GM21786 (cell line): ENCODE measurements at regions not wholly inside any gene's neighbourhood (a gene's known extent, or its start where the extent isn't known, plus 50 kb on each side); places are given as distances from the start of the nearest gene placed in this dataset.
"Not testable (repeated sequence)": the region's sequence is repeated elsewhere in the genome, so short reads cannot be mapped to it uniquely, and the experiment has no call there.

Source experiments
- ATAC-seq: cut with Tn5 transposase; IDR thresholded peaks from one replicate; pipeline ENCODE4 v1.9.1; 2021; ENCODE audit not compliant: unreplicated experiment

DNA sequence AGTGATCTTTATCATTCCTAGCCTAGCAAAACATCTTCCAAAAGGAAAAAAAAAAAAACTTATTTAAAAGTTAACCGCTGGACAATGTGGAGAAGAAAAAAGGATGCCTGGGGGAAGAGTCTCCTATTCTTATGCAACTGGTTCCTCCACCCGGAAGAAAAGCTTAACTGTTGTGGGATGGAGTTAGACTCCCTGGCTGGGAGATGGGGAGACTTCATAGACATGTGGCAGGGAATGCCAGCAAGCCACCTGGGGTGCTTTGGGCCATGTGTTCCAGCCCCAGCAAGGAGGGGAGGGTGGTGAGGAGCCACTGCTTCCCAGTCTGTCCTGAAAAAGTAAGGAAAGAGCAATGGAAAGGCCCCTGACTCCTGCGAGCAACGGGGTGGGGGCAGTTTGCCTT lies 119.4 kb upstream of the SPIN4 start:
- no peak for ATAC-seq

DNA sequence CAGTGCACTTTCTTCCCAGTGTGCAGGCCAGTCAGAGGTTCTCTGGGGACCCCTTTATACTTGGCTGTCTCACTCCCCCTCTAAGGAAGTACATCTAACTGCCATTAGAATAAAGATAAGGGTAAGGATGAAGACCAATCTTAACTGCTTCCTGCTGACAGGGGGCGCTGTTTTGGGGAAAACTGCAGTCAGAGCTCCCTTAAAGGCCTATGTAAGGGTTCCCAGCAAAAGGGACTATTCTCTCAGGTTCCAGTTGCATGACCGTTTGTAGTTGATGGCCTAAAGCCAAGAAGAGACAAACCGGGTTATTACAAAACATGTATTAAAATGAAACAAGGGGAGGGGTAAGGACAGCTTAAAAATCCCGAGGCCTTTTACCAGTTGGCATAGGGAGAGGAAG lies 115.6 kb upstream of the SPIN4 start:
- ATAC-seq: no peak

DNA sequence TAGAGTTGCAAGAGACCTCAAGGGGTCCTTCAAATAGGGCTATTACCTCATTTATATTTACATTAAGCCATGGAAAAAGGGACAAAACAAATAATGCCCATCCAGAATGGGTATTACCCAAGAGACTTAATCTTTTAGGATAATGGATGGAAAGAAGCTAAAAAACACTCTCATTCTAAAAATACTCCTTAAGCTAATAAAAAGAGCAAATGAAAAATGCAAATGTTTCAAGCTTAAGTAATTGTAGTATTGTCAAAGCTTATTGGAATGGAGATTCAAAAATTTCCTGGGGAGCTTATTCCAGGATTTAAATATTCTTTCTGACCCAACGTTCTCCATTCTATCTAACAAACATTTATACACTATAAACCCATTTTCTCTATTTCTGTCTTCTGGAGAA lies 107.8 kb upstream of the SPIN4 start:
- no peak for ATAC-seq

DNA sequence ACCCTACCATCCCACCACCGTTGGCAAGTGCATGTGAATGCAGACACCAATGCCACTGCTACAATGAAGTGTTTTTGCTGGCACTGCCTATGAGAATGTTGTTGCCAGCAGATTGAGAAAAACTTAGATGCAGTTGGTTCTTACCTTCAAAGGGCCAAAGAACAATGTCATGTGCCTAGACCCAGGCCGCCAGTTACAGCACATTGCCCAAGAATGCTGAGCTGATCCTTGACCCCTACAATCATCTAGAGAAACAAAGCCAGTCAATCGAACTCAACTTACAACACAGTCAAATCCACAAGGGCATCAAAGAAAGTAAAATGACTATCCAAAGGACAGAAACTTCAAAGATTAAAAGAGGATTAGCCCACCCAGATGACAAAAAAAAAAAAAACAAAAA lies 102.4 kb upstream of the SPIN4 start:
- ATAC-seq: no peak

DNA sequence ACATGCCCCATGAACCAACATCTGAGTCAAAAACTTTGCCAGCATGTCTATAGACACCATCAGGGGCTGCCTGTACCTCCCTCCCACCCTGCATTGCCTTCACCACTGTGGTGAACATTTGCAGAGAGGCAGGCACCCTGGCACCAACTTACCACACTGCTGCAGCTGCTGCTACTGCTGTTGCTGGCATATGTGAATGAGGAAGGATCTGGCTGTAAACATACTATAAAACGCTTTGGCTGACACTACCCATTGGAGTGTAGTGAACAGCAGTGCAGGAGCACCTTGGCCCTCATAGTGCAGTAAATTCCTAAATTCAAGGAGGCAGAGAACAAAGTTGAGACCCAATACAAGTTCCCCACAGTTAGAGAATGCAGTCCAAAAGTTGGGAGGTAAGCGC lies 90.6 kb upstream of the SPIN4 start:
- ATAC-seq: no peak

DNA sequence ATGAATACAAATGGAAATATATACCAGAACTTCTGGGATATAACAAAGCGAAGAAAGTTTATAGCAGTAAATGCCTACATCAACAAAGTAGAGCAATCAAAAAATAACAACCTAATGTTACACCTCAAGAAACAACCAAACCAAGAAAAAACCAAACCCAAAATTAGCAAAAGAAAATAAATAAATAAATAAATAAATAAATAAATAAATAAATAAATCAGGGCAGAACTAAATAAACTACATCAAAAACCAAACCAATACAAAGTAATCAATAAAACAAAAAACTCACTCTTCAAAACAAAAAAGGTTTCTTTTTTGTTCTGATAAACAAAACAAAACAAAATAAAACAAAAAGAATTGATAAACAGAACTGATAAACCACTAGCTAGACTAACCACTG lies 88.4 kb upstream of the SPIN4 start:
- ATAC-seq: no peak

DNA sequence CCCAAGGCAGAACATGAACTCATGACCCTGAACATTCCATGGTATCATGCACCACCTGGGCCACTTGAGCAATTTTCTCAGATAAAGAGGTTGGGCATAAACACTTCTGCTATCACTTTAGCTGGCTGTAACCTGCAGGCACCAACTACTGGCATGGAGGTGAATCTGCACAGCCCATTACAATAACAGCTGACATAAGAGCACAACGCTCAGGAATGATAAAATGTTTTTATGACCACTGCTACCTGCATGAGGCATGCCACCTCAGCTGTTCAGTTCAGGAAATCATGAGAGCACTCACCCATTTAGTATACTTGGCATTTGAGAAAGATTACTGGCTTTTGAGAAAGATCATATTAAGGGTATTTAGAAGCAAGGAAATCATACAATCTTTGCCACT lies 85.7 kb upstream of the SPIN4 start:
- no peak for ATAC-seq

DNA sequence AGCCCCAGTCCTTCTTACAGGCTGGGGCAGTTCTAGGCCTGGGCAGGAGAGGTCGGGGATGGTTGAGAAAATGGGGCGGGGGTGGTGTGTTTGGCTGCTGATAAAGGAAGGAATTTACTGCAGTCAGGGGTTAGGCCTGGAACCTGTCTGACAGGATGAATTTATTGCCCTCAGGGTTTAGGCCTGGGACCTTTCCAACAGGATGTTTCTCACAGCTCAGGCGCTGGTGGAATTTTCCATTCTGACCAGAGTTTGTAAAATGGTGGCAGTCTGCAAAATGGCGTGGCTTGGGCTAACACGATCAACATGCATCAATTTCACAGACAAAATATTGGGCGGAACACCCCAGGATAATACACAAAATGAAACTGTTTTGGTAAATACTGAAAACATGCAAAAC lies 83.5 kb upstream of the SPIN4 start:
- ATAC-seq: no peak

DNA sequence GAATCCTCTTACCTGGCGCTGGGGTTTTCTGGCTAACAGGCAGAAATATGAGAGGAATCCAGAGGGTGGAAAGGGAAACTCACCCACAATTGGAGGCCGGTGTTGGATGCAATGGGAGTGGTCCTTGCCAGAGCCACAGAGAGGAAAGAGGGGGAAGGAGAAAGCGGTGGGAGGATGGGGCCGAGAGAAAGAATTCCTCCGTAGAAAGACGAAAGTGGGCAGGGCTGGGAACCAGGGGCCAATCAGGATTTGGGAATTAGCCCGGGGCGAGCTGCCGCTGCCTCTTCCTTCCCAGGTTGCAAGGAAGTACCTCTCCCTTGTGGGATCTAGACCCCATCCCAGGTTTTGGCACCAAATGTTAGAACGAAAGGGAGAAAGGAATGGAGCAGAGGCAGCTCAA lies 83.1 kb upstream of the SPIN4 start:
- no peak for ATAC-seq

DNA sequence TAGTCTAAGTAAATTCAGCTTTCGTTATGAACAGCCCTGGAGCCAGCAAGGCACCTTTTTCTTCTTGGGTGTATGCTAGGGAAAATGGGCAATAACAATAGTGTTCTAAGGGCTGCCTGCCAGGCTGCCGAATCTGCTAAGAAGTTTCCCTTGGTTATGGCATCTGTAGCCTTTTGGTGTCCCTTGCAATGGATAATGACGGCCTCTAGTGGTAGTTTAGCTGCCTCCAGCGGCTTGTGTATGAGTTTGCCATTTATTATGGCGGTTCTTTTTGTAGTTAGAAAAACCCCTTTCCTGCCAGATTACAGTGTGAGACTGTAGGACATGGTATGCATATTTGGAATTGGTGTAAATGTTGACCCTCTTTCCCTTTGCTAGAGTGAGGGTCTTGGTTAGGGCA lies 78.9 kb upstream of the SPIN4 start:
- ATAC-seq: no peak

DNA sequence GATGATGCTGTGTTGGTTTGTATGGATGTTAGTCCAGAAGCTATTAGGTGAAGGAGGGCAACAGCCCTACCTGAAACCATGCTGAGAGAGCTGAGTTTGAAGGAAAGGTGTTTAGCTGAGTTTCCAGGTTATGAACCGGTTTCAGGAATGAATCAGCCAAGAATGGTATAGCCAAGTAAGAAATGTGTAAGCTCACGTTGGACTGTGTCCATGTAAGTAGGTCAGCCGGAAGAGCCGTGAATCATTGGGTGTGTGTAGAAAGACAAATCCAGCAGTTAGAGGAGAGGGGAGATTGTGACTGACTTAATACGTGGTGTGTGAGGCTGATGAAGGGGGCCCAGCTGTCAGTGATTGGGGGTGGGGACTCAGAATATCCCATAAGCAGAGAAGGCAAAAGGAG lies 77.2 kb upstream of the SPIN4 start:
- no peak for ATAC-seq

DNA sequence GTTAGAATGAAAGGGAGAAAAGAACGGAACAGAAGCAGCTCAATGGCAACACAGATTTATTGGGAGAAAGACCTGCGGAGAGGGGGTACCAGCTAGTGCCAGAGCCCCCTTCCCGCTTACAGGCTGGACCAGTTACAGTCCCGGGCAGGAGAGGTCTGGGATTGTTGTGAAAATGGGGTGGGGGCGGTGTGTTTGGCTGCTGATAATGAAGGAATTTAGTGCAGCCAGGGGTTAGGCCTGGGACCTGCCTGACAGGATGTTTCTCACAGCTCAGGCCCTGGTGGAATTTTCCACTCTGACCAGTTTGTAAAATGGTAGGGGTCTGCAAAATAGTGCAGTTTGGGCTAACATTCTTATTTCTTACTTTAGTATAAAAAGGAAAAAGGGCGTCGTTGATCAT lies 75.4 kb upstream of the SPIN4 start:
- no peak for ATAC-seq

DNA sequence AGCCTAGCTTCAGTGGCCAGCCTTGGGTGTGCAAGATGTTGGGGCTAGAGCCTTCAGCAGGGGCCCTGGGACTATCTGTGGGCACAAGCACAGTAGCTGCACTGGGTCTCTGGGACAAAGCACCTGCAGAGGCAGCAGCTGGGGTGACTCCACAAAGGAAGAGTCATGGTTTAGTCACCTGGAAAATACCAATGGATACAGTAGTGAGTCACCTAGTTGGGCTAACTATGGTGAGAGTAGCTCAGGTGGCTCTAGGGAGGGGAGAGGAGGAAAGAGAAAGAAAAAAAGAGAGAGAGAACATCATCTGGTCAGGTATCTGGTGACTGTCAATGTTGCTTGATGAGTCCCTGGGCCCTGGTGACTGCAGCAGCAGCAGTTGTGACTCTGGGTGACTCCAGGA lies 72.9 kb upstream of the SPIN4 start:
- ATAC-seq: no peak

DNA sequence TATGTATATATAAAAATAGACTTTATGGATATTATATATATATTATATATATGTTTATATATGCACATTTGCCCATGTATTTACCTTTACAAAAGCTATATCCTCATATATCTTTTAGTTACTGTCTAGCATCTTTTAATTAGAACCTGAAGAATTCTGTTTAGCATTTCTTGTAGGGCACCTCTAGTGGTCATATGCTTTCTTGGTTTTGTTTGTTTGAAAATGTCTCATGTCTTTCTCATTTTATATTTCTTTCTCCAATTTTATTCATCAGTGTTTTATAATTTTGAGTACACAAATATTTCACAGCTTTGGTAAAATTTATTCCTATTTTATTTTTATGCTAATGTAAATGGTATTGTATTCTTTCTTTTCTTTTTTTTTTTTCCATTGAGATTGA lies 70.3 kb upstream of the SPIN4 start:
- ATAC-seq: no peak

DNA sequence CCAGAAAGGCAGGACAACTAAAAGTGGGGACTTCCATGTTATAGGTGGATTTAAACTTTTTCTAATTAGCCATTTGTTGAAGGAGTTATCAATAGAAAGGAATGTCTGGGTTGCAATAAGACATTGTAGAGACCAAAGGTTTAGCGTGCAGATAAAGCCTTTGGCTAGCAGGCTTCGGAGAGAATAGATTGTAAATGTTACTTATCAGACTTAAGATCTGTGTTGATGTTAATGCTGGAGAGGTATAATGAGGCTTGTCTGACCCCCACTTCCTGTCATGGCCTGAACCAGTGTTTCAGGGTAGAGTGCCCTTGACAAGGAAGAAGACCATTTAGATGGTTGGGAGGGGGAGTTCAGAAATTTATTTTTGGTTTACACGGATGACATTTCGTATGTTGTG lies 67.1 kb upstream of the SPIN4 start:
- no peak for ATAC-seq

DNA sequence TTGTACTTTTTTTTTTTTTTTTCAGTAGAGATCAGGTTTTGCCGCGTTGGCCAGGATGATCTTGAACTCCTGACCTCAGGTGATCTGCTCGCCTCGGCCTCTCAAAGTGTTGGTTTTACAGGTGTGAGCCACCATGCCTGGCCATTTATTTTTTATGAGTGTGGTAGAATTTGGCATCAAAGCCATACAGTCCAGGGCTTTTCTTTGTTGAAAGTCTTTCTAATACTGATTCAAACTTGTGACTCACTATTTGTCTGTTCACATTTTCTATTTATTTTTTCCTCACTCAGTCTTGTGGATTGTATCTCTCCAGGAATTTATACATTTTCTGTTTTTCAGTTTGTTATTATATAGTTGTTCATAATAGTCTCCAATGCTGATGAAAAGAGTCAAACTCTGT lies 66.5 kb upstream of the SPIN4 start:
- no peak for ATAC-seq

DNA sequence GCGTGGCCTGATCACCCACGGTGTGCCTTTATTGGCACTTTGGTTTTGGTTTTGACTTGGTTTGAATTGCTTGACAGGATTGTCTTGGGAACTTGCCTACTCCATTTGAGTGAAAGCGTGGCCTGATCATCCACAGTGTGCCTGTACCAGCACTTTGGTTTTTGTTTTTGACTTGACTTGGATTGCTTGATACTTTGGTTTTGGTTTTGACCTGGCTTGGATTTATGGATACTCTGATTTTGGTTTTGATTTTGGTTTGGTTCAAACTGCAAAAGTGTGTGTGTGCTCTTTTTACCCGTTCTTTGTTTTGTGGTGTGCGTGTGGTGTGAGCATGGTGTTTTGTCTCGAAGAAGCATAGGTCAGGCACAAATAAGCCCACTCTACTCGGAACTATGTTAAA lies 58.8 kb upstream of the SPIN4 start:
- not testable (repeated sequence) for ATAC-seq

DNA sequence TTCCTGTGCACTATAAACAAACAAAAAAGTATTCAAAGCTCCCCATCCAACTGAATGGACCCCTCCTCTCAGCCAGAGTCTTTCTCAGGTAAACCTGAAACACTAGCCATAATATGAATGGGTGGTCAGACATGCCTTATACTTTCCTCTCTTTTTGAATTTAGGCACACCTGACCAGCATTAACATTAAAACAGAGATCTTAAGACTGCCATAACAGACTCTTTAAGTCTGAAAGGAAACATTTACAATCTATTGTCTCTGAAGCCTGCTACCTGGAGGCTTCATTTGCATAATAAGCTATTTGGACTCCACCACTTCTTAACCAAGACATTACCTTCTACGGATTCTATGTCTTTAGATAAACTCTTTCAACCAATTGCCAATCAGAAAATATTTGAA lies 56.9 kb upstream of the SPIN4 start:
- no peak for ATAC-seq

DNA sequence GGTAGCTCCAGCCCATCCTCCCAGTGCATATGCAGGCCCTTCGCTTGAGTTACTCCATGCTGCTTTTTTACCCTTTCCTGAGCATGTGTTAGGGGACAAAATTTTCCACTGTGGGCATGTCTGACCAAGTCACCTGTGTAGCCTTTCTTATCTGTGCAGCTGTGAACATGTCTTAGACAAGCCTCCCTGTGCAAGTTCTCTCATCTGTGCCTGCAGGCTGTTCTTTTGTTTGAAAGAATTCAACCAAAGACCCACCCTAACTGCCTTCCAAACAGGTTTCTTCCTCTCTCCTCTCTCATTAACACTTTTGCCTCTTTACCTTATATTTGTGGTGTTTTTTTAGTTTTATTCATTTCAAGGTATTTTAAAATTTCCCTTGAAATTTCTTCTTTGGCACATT lies 53.2 kb upstream of the SPIN4 start:
- no peak for ATAC-seq

DNA sequence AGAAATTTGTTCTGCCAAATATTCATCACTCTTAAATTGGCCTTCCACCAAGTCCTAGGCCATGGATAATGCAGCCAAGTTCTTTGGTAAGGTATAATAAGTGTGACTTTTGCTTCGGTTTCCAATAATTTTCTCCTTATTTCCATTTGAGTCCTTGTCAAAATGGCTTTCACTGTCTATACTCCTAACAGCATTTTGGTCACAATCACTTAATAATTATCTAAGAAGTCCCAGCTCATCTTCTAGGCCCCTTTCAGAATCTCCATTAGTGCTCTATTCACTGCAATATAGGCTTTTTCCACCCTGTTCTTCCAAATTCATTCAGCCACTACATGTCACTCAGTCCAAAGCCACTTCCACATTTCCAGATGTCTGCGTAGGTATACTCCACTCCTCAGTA lies 51.0 kb upstream of the SPIN4 start:
- ATAC-seq: no peak
